K562 (cell line): ENCODE measurements at regions not wholly inside any gene's neighbourhood (a gene's known extent, or its start where the extent isn't known, plus 50 kb on each side); places are given as distances from the start of the nearest gene placed in this dataset.

ENCODE experiments used
- ATAC-seq: fragments of 200-7000 bp; cut with Tn5 transposase; 3 replicates; pipeline ENCODE4 v1.9.1; 2020; ENCODE audit warnings: moderate library complexity
- BruUV-seq: library from RNA; stranded (reverse); fragments of 400-500 nt; replicated peaks from 2 replicates; lab custom pipeline; 2021; lab: Mats Ljungman, UMichigan
- CTCF ChIA-PET: fragments of 300-600 bp; formaldehyde crosslinking; extraction: SDS; loops from one replicate; lab custom pipeline; 2021; ENCODE audit warnings: low intra/inter-chr PET ratio; lab: Yijun Ruan, JAX
- POLR2A ChIA-PET: fragments of 300-600, 350-650 bp; sonication (Branson Sonifier 250); formaldehyde crosslinking; extraction: SDS; loops from one replicate; lab custom pipeline; 2021; ENCODE audit warnings: antibody characterized with exemption, inconsistent platforms; lab: Yijun Ruan, JAX
- DNase-seq, 4 experiments: peaks; one replicate each; pipeline versions ENCODE4 v3.0.0 to v3.0.0-alpha.2; 2011 to 2018; ENCODE audit warnings: low spot score in 3 of 4, mixed read lengths in 3 of 4; ENCODE audit errors: extremely low read depth in 1 of 4
- FAIRE-seq: peaks from 2 replicates; lab custom pipeline; 2011; peaks lifted over from hg19 to GRCh38; lab: Jason Lieb, UNC
- H2AFZ ChIP-seq: 2 replicates; pipeline ENCODE4 v1.6.0; 2011; ENCODE audit warnings: low read depth, low read length, control low read depth, inconsistent platforms
- H3K27ac ChIP-seq: fragments of 200-600 bp; 3 replicates; pipeline ENCODE4 v1.8.0; 2011; ENCODE audit warnings: low read depth, mild to moderate bottlenecking, control low read depth, inconsistent platforms, low read length, moderate library complexity, mixed read lengths; ENCODE audit errors: extremely low read depth
- H3K27me3 ChIP-seq, 2 experiments: fragments of 300-600 bp in 1 of 2; 2 replicates in 1 of 2; 3 replicates in 1 of 2; pipeline versions ENCODE4 v1.6.0 to v1.8.0; 2011; ENCODE audit warnings: inconsistent platforms in 2 of 2, low read length in 2 of 2, mild to moderate bottlenecking in 1 of 2, mixed read lengths in 1 of 2, moderate library complexity in 1 of 2; ENCODE audit not compliant: control insufficient read depth in 2 of 2, insufficient read depth in 2 of 2
- H3K36me3 ChIP-seq: fragments of 300-600 bp; 3 replicates; pipeline ENCODE4 v1.8.0; 2011; ENCODE audit warnings: mild to moderate bottlenecking, low read length, inconsistent platforms; ENCODE audit not compliant: control insufficient read depth, insufficient read depth
- H3K4me1 ChIP-seq, 2 experiments: fragments of 200-600 bp in 1 of 2; replicated peaks in 1 of 2; 2 replicates in 1 of 2; 3 replicates in 1 of 2; pipeline versions ENCODE4 v1.5.1 to v1.8.0; 2011; ENCODE audit warnings: inconsistent platforms in 2 of 2, low read length in 2 of 2, mild to moderate bottlenecking in 1 of 2, mixed read lengths in 1 of 2, moderate library complexity in 1 of 2; ENCODE audit not compliant: control insufficient read depth in 2 of 2, insufficient read depth in 2 of 2
- H3K4me2 ChIP-seq: 2 replicates; pipeline ENCODE4 v1.6.1; 2011; ENCODE audit warnings: low read length, control low read depth, inconsistent platforms, mixed read lengths; ENCODE audit not compliant: insufficient read depth
- H3K4me3 ChIP-seq: fragments of 200-600 bp; sonication (generic), shearing (Covaris generic); 2 replicates; pipeline ENCODE4 v1.5.1; 2016; ENCODE audit warnings: control low read depth, inconsistent platforms
- H3K79me2 ChIP-seq: fragments of 200-600 bp; 3 replicates; pipeline ENCODE4 v1.8.0; 2011; ENCODE audit warnings: low read length, inconsistent platforms; ENCODE audit not compliant: control insufficient read depth, insufficient read depth
- H3K9ac ChIP-seq, 2 experiments: 2 replicates each; pipeline versions ENCODE4 v1.6.0 to v1.6.1; 2011; ENCODE audit warnings: low read depth in 2 of 2, low read length in 2 of 2, control low read depth in 1 of 2, inconsistent platforms in 1 of 2, mild to moderate bottlenecking in 1 of 2, mixed read lengths in 1 of 2; ENCODE audit not compliant: insufficient read depth in 1 of 2
- H3K9me1 ChIP-seq: one replicate; pipeline ENCODE4 v1.6.0; 2011; ENCODE audit warnings: inconsistent platforms, mild to moderate bottlenecking, low read length, moderate library complexity; ENCODE audit not compliant: control insufficient read depth, insufficient read depth
- H3K9me3 ChIP-seq: replicated peaks from 2 replicates; pipeline ENCODE4 v1.5.1; 2011; ENCODE audit warnings: low read depth, low read length, inconsistent platforms; ENCODE audit not compliant: control insufficient read depth, insufficient read depth
- H4K20me1 ChIP-seq: replicated peaks from 2 replicates; pipeline ENCODE4 v1.6.1; 2011; ENCODE audit warnings: low read length, inconsistent platforms, mixed read lengths; ENCODE audit not compliant: control insufficient read depth, insufficient read depth
- CC2D1A ChIP-seq: fragments of 450-650 bp; IDR thresholded peaks from 2 replicates; pipeline ENCODE4 v1.6.1; 2017; ENCODE audit warnings: mild to moderate bottlenecking
- ETV6 ChIP-seq, 3 experiments: fragments of 150-350 bp in 1 of 3; sonication (generic) in 1 of 3; formaldehyde crosslinking in 1 of 3; IDR thresholded peaks; 2 replicates each; pipeline versions ENCODE4 v1.6.1 to v1.8.0; 2014 to 2022; ENCODE audit warnings: borderline replicate concordance in 2 of 3, low read depth in 2 of 3, antibody characterized with exemption in 1 of 3, low read length in 1 of 3, mild to moderate bottlenecking in 1 of 3, missing genetic modification reagents in 1 of 3
- HMG20B ChIP-seq: fragments of 250-450 bp; sonication (Bioruptor Pico); IDR thresholded peaks from 2 replicates; pipeline ENCODE4 v1.5.0; 2021; ENCODE audit warnings: mild to moderate bottlenecking
- NFIC ChIP-seq: fragments of 450-650 bp; IDR thresholded peaks from 2 replicates; pipeline ENCODE4 v1.6.1; 2017; ENCODE audit warnings: mild to moderate bottlenecking, inconsistent platforms
- PML ChIP-seq: IDR thresholded peaks from 2 replicates; pipeline ENCODE4 v1.6.1; 2012; ENCODE audit warnings: low read length, inconsistent platforms
- RFX1 ChIP-seq: fragments of 450-650 bp; IDR thresholded peaks from 2 replicates; pipeline ENCODE4 v1.6.1; 2016; ENCODE audit warnings: mild to moderate bottlenecking, moderate library complexity
- ZBTB17 ChIP-seq: fragments of 450-650 bp; formaldehyde crosslinking; IDR thresholded peaks from 2 replicates; pipeline ENCODE4 v1.4.0; 2020; ENCODE audit warnings: mild to moderate bottlenecking
- WGBS: fragments of 100-300 bp; shearing (Covaris generic); methylation state at CpG from one replicate; pipeline ENCODE4 v1.1.6; 2016; ENCODE audit warnings: low coverage, mixed read lengths; ENCODE audit not compliant: insufficient coverage; ENCODE audit errors: missing lambda C conversion rate; 5-methylcytosine and 5-hydroxymethylcytosine counted together
- in situ Hi-C: fragments of 300-500 bp; cut with MboI; formaldehyde crosslinking; loops from 4 replicates; pipeline ENCODE4 v1.15.0; 2018; ENCODE audit warnings: inconsistent platforms, mixed read lengths
- intact Hi-C: fragments of 100-400 bp; cut with micrococcal nuclease; formaldehyde crosslinking; loops from 2 replicates; pipeline ENCODE4 v1.14.2; 2022
- TF ChIP-seq, protein P1 (sequence below): fragments of 450-650 bp; IDR thresholded peaks from 2 replicates; pipeline ENCODE4 v1.6.1; 2017; ENCODE audit warnings: antibody characterized with exemption
- TF ChIP-seq, protein P2 (sequence below): fragments of 250-450 bp; sonication (Bioruptor Pico); IDR thresholded peaks from 2 replicates; pipeline ENCODE4 v1.5.0; 2021; ENCODE audit warnings: mild to moderate bottlenecking, borderline replicate concordance

DNA sequence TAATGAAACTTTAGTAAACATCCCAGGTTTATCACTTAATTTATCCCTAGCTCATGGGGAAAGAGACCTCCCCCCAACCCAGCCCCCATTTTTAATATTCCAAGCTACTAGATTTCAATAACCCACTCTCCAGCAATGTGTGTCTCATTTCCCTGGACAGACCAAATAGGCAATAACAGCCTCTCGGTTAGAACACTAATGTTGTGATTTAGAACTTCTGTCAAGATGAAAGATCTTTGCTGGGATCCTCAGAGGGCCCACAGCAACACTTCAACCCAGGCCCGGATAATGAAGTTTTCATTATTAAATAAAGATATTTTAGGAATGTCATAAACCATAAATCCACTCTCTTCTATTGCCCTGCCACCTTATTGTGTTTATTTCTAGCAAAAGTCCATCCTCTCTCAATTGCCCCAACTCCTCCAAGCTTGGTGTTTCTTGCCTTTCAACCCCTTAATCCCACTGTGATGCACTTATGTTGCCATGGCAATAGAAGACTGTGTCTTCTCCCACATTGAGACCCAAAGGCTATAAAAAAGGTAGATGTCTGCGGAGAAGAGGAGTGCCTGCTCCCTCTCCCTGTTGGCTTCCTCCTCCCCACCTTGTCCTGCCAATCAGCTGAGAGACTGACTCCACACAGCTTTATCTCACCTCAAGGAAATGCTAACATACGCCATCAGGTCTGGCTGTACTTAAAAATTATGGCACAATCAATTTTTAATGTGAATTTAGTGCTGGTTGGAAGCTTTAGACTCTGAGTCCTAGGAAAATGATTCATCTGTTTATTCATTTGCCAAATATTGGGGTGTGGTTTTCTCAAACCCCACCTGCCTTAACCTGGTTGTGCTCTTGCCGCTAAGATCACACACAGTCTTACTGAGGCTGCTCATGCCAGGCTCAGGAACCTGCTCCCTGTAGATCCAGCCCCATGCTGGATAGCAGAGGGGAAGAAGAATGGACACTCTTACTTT lies 258.3 kb upstream of the CAMK1G start:
- DNase-seq (no peak), ATAC-seq (no peak), FAIRE-seq (no peak)
- Histone ChIP-seq H4K20me1 (no peaks in the 10 kb centered on the region), H3K9me1 (no peaks in the 10 kb centered on the region), H3K4me3 (no peak overlapping the region), H3K4me2 (no peak overlapping the region), H3K79me2 (no peaks in the 10 kb centered on the region), H3K27ac (no peak overlapping the region), H3K27me3 (peaks cover 0 to 5% of the 10 kb centered on the region in 2 experiments; a peak in 1 of 5 replicates), H3K9me3 (no peaks in the 10 kb centered on the region), H3K9ac (no peak overlapping the region), H3K4me1 (no peaks in the 10 kb centered on the region), H2AFZ (no peak overlapping the region), H3K36me3 (no peaks in the 10 kb centered on the region)
- in situ Hi-C loops = no loop called here
- WGBS = 1% methylated on average over 5 of the region's 5 CpGs
- intact Hi-C loops = no loop called here
- no TSS peak for BruUV-seq
- TF ChIP-seq RFX1 (peak; percentile 32; the same call in 1 of the 2 replicates), ETV6 (IDR thresholded peaks at IDR 0.05; ENCODE audit: borderline replicate concordance in 1 of 2, low read depth in 2 of 2, low read length in 1 of 2) (no peak), ETV6 (CRISPR knock-in tag; IDR thresholded peaks at IDR 0.05; ENCODE audit: borderline replicate concordance) (no peak)
- ChIA-PET POLR2A (interaction anchor here (0.7 kb wide), 1 partner anchor 144 kb away, joined by 3 read pairs; no protein-coding TSS in a partner anchor), CTCF (no interaction called here)

DNA sequence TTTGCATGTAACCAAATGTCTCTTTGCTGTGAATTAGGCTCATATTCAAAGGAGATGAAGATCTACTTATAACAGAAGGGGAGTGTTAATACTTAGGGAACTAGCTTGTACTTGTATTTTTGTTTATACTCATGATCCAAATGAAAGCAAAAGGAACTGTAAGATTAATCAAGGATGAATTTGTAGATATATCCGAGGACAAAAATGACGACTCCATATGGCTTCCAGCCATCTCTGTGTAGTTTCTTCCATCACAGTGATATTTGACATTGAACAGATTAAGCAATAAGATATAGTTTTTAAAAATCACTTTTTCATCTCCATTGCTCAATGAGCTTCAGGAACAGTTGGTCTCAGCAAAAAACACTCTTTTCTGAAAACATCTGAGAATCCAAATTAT lies 257.4 kb upstream of the CAMK1G start:
- no peaks in the 10 kb centered on the region for H3K79me2 ChIP-seq
- ChIA-PET CTCF (no interaction called here), POLR2A (interaction anchor here (0.7 kb wide), 1 partner anchor 143 kb away, joined by 3 read pairs; no protein-coding TSS in a partner anchor)
- intact Hi-C loops (no loop called here), in situ Hi-C loops (no loop called here)
- H2AFZ ChIP-seq = no peak overlapping the region
- no peaks in the 10 kb centered on the region for H3K4me1 ChIP-seq
- no peak overlapping the region for H3K27ac ChIP-seq
- ATAC-seq (no peak), FAIRE-seq (no peak), DNase-seq (no peak)
- H3K4me3 ChIP-seq = no peak overlapping the region
- peaks cover 0 to 5% of the 10 kb centered on the region in 2 experiments; a peak in 1 of 5 replicates for H3K27me3 ChIP-seq
- H4K20me1 ChIP-seq = no peaks in the 10 kb centered on the region
- H3K36me3 ChIP-seq = no peaks in the 10 kb centered on the region
- no peak overlapping the region for H3K9ac ChIP-seq
- no peak overlapping the region for H3K4me2 ChIP-seq
- 0% methylated on average over 2 of the region's 2 CpGs for WGBS
- H3K9me1 ChIP-seq = no peaks in the 10 kb centered on the region
- no TSS peak for BruUV-seq
- no peaks in the 10 kb centered on the region for H3K9me3 ChIP-seq
- TF ChIP-seq ZBTB17 (CRISPR knock-in tag) (no peak), CC2D1A (no peak), PML (no peak), NFIC (no peak), HMG20B (CRISPR knock-in tag) (no peak)
- TF ChIP-seq, protein P1, sequence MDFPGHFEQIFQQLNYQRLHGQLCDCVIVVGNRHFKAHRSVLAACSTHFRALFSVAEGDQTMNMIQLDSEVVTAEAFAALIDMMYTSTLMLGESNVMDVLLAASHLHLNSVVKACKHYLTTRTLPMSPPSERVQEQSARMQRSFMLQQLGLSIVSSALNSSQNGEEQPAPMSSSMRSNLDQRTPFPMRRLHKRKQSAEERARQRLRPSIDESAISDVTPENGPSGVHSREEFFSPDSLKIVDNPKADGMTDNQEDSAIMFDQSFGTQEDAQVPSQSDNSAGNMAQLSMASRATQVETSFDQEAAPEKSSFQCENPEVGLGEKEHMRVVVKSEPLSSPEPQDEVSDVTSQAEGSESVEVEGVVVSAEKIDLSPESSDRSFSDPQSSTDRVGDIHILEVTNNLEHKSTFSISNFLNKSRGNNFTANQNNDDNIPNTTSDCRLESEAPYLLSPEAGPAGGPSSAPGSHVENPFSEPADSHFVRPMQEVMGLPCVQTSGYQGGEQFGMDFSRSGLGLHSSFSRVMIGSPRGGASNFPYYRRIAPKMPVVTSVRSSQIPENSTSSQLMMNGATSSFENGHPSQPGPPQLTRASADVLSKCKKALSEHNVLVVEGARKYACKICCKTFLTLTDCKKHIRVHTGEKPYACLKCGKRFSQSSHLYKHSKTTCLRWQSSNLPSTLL = no peak
- TF ChIP-seq, protein P2, sequence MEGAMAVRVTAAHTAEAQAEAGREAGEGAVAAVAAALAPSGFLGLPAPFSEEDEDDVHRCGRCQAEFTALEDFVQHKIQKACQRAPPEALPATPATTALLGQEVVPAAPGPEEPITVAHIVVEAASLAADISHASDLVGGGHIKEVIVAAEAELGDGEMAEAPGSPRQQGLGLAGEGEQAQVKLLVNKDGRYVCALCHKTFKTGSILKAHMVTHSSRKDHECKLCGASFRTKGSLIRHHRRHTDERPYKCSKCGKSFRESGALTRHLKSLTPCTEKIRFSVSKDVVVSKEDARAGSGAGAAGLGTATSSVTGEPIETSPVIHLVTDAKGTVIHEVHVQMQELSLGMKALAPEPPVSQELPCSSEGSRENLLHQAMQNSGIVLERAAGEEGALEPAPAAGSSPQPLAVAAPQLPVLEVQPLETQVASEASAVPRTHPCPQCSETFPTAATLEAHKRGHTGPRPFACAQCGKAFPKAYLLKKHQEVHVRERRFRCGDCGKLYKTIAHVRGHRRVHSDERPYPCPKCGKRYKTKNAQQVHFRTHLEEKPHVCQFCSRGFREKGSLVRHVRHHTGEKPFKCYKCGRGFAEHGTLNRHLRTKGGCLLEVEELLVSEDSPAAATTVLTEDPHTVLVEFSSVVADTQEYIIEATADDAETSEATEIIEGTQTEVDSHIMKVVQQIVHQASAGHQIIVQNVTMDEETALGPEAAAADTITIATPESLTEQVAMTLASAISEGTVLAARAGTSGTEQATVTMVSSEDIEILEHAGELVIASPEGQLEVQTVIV = no peak
